Activated gamma-delta T cell treated with anti-CD3 and anti-CD28 coated beads, Interleukin-2, amount 50 U/mL, for 16 hours (primary cell): ENCODE measurements at regions not wholly inside any gene's neighbourhood (a gene's known extent, or its start where the extent isn't known, plus 50 kb on each side); places are given as distances from the start of the nearest gene placed in this dataset.
A peak's percentile ranks its signal among the peaks of the same experiment; 100 is the strongest.

Experiments
- DNase-seq: peaks from one replicate; pipeline ENCODE4 v3.0.0-alpha.2; 2020; ENCODE audit warnings: low read depth

DNA sequence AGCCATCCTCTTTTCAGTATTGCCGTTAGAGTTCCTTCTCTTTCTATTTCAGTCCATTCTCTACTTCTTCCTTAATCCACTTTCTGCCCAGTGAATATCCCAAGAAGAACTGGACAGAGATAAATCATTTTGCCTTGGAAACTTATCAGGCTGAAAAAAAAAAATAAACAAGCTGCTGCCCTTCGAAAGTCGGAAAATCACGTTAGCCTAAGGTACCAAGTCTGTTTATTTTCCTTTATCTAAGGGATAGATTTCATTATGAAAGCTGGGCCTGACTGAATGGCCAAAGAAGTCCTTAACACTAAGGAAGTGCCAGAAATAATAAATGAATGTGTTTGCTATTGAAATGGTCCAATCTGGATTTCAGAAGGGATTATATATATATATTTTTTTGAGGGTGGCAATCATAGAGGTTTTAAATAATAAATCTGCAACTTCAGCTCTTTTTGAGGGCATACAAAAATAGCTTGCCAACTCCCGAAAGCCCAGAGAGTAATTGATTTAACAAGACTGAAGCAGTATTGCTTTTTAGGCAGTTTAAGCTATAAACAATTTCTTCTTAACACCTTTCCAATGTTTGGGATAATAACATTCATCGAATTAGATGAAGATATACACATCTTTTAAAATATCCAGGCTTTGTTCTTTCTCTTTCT lies 127.0 kb upstream of the STMND1 start:
- DNase-seq: no peak

DNA sequence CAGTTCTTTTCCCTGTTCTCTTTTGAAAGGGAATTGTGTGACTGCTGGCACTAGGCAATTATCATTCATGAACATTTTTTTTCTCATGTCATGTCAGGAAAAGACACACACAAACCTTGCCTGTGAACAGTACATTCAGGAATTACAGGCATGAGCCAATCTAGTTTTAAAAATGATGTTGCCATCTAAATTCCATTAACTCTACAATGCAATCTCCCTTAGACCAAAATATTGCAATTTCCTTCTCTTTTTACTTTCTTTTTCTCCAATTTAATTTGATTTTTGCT lies 127.5 kb upstream of the STMND1 start:
- DNase-seq: no peak

DNA sequence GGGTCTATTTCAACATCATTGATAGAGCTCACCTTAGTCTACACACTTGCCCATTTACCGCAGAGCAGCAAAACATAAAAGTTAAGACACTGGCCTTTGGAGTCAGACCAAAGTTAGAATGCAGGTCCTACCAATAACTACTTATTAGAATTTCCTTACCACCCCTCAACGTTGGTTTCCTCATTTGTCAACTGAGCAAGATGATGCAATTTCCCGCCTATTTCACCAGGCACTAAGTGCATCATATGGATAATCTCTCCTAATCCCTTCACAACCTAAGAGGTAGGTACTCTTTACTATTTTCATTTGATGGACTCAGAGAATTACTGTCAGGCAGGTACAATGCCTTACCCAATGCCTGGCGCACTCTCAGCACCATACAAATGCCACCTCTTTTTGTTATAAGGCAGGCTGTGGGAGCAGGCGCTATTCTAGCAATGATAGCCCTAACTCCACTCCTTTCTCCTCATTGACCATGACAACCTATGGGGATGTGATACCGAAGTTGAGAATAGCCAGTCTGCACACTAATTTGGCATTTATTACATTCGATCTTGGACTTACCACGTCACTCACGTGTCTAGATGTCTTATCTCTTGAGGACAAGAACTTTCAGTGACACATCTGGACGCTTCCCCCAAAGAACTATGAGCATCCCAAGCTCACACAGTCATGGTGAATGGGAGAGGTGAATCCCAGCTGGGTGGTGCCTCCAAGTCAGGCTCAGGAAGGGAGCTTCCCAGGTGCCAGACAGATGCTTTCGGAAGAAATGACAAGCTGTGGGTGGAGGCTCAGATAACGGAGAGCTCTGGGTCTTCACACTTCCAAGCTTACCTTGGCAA lies 128.1 kb upstream of the STMND1 start:
- no peak for DNase-seq

DNA sequence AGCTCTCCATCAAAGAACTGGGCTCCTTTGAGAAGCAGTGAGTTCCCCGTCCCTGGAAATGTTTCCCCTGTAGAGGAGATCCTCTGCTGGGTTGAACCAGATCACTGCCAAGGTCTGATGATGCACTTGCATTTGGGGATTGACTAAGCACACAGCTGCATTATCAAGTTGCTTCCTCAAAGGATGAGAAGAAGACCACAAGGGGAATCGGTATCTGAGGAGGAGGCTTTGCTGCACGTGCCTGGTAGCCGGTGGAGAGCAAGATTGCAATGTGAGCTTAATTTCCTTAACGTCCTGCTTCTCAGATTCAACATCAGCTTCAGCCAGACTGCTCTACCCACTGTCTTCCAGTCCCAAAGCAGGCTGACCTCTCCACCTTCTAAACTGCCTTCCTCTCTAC lies 128.8 kb upstream of the STMND1 start:
- DNase-seq: no peak

DNA sequence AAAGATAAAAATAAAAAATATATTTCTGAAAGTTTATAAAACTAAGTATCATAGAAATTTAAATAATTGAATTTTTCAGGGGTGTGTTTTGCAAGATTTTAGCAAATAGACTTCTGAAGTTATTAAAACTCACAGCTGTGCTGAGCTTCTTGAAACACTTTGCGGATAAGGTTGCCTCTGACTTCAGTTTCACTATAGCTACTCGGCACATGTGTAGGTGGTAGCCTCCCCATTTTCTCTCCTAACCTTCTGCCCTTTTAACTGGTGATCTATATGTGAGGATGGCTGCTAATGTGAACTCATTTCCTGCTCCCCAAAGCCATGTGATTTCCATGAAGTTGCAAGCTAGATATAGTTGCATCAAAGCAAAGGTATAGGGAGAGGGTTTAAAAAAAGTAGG lies 129.3 kb upstream of the STMND1 start:
- DNase-seq: no peak

DNA sequence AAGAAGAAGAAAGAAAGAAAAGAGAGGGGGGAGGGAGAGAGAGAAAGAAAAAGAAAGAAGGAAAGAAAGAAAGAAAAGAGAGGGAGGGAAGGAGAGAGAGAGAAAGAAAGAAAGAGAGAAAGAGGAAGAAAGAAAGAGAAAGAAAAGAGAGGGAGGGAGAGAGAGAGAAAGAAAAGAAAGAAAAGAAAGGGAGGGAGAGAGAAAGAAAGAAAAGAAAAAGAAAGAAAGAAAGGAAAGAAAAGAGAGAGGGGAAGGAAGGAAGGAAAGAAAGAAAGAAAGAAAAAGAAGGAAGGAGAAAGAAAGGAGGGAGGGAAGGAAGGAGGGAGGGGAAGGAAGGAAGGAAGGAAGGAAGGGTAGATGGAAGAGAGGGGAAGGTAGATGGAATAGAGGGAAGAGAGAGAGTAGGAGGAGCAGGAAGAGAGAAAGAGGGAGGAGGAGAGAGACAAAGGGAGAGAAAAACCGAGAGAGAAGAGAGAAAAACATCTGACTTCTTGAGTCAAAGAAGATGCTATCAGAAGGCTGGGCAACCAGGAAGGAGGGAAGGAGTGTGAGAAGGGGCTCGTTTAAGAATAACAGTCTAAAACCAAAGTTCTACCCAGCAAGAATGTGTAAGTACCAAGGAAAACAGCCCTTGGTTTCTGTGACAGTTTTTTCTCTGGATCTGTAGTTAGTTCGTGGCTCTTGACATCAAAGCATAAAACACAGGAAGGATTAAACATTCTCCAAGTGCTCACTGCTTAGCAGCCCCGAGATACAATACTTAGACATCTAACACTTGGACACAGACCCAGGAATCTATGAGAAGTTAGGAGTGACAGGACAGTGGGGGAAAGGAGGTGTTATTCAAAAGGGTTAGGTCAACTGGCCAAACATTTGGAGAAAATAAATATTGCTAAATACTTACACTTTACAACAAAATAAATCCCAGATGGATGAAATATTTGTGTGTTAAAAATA lies 131.9 kb upstream of the STMND1 start:
- no peak for DNase-seq

DNA sequence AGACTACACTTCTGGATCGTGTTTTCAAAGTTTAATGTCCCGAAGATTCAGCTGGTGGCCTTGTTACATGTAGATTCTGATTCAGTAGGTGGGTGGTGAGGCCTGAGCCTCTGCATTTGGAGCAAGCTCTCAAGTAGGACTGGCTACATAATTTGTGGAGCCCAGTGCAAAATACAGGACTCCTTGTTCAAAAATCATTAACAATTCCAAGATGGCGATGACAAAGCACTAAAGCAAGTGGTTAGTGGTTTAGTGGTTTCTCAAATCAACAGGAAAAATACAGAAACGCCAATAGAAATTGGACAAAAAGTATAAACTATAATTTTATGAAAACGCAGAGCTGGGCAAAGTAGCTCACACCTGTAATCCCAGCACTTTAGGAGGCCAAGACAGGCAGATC lies 133.7 kb upstream of the STMND1 start:
- no peak for DNase-seq

DNA sequence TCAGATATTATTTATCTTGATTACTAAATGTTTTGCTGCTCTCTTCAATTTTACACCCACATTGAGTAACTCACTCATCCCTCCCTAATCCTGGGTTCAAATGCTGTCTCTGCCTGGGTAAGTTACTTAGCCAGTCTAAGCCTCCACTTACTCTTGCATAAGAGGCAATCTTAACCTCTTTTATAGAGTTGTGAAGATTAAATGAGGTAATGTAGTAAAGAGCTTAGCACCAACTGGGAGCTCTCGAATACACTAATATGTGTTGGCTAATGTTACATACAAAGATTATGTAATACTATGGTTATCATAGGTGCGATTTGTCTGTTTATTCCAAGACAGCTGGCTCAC lies 134.4 kb upstream of the STMND1 start:
- DNase-seq: no peak

DNA sequence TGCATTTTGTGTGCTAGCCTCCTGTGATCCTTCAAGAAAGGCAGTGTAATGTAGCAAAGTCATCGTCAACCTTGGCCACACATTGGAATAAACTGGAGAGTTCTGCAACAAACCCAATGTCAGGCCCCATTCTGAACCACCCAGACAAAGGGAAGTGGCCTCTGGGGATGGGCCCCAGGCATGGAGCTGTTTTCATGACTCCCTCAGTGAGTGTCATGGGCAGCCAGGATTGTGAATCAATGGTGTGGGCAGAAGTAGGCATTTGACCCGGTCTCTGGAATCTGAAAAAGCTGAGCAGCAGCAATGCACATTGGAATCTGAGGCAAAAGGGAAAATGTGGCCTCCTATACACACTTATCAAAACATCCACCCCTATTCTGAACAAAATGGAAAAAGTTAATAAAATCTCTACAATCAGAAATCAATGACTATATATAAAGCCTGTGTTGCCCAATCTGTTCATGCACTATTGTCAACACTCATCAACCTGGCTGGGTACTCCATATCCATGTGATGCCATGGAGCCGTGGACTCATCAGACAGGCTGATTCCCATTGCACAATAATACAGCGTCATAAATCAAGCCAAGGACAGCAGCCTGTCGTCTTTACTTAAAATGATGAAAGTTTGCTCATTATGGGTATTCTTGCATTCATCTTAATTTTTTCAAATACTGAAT lies 134.9 kb upstream of the STMND1 start:
- DNase-seq: no peak

DNA sequence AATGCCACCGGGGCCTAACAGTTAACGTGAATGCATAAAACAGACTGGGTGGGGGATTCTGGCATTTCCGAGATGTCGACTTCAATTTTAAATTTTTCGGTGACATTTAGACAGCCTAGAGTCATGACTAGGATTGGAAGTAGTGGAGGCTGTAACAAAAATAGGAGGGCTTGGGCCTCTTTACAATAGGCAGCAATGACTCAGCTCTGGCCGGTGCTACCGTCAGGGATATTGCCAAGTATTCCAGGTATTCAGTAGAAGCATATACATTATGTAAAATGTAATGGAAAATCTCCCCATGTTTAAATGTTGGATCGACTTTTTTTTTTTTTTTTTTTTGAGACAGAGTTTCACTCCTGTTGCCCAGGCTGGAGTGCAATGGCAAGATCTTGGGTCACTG lies 136.2 kb upstream of the STMND1 start:
- no peak for DNase-seq

DNA sequence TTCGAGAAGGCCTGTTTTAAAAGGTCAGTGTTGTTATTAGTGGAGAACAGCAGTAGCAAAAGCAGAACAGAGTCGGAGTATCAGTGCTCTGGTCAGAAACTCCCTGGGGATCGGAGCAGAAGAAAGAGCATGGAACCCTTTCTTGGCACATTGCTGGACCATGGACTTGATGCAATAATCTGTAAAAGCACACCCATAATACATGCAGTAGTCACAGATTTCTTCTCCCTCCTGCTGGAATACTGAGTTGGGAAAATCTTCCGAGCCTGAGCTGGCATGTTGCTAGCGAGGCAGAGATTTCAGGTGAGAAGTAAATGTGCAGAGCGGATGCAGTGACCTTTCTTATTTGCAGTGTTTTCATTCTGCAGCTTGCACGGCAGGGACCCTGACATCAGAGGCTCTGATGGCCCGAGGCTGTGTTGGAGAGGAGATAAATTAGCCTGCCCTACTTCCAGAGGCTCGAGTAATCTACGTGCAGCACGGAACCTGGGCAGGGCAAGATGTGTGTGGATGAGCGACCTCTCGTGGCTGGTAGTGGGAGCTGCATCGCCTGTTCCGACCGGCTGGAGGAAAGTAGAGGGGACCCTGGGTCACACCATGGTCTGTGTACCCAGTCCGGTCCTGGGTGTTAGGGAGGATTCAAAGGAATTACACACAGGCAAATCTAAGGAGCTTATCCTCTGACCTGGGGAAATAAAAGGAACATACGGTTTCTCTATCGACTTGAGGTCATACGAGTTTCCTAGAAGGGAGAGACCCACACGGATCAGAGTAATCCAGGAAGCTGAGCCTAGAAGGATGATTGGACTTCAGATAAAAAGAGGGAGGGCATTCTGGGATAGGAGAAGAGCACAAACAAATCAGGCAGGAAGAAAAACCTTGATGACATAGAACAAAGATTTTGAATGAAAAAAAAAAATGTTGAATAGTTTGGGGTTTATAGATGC lies 137.0 kb upstream of the STMND1 start:
- DNase-seq: peak; percentile 41

DNA sequence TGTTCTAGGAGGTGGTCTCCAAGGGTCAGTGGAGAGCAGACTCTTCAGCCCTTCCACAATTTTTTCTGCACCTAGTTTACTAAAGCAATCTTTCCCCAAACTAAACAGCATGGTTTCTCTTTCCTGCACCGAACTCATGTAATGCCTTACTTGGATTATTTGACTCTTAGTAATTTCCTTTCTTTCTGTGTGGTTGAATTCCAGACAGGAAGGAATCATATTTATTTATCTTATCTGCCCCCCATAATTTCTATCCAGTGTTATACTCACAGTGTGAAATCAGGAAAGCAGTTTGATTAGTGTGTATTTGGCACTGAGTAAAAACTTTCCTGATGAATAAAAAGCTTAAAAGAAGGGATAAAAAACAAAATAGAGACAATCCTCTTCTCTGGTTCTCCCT lies 140.3 kb upstream of the STMND1 start:
- DNase-seq: no peak

DNA sequence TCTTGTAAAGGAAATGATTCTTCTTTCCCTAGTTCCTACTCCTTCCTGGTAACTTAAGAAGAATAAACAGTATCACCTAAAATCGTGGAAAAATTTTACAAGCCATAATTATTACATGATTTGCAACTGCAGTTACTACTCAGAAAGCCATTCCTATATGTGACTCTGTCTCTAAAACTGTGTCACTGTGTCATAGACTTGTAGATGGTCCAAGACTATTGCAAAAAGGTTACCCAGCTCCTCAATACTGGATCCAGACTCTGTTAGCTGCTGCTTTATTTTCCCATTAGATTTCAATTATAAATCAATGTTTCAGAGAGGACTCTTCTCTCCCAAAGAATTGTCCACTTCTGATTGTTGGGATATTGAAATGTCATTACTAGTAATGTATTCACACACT lies 142.1 kb upstream of the STMND1 start:
- no peak for DNase-seq

DNA sequence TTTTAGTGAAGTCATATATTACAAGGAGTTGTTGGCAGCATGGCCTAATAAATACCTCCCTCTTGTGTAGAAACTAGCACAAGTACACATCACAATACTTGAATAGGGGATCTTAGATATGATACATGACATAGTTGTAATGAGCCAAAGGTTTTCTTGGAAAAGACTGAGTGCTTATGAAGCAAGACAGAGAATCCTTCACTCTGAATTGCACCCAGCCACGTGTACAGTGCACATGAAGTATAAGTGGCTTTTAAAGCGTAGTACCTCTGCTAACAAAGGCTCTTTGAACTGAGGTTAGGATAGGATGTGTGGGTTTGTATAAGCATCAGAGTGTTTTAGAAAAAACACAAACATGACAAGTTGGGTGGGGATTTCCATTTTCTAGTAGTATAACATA lies 145.5 kb upstream of the STMND1 start:
- DNase-seq: no peak

DNA sequence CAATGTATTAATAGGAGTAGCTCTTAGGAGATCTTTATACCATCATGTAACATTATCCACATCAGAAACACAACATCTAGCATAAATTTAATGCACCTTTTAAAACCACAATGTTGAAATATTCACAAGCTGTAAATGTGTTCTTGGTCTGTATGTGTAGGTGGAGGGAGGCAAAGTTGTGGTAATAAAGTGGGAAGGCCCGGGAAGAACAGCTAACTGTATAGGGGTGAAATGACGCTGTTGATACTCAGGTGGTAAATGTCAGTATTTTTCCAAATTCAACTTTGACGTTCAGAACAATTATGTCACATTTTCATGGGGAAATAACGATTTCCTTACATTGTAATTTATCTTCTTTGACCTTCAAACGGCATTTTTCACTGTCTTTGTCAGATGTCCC lies 146.0 kb upstream of the STMND1 start:
- no peak for DNase-seq

DNA sequence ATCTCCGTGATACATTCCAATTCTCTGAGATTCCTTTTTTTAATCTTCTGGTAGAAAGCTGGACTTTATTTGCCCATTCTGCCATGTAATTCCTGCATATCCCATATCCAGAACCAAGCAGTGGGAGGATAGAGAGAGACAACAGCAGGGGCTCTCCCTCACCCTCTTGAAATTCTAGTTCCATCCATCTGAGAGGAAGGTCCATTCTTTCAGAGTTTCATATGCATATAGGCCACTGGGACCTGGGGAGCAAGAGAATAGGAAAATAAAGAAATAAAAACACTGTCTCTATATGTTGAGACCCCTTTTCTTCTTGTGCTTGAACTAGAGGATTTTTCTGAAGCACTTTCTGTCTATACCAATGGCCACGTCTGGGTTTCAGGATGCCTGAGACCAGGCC lies 147.9 kb upstream of the STMND1 start:
- no peak for DNase-seq

DNA sequence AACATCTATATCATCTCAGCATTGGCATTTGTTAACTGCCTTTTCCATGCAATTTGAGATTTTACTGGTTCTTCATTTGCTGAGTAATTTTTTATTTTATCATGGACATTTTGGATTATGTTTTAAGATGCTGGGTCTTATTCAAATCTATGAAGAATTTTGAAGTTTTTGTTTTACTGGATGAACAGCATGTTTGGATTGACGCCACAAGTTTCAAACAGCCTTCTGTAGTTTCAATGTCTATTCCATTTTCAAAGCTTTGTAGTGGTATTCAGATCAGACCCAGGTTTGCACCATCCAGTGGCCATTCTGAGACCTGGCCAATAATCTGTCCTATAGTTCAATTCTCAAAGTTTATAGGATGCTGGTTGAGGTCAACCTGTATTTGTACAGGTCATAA lies 148.4 kb upstream of the STMND1 start:
- no peak for DNase-seq

DNA sequence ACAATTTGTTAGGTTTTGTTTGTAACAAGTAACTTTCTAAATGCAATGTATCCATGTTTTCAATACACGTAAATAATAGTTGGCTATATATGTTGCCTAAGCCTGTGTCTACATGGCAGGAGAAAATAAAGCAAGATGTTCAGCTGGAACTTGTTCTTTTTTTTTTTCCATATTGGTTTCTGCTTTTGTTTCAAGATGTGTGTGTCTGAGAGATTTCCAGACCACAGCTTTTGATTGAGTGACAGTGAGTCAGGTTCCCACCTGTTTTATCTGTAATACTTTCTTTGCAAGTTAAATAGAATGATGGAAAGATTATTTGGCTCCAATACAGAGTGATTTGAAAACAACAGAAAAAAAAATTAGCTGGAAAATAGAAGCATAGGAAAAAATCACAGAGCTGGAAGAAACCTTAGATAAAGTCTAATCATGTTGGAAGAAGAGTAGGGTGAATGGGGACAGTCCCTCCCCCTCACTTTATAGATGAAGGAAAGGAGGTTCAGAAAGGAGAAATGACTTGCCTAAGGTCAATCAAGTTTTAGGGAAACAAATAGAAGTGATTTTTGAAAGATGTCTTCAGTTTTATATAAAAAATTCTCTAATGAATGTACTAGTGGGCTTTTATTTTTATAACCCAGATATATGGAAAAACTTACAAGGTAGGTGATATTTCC lies 150.9 kb upstream of the STMND1 start:
- no peak for DNase-seq

DNA sequence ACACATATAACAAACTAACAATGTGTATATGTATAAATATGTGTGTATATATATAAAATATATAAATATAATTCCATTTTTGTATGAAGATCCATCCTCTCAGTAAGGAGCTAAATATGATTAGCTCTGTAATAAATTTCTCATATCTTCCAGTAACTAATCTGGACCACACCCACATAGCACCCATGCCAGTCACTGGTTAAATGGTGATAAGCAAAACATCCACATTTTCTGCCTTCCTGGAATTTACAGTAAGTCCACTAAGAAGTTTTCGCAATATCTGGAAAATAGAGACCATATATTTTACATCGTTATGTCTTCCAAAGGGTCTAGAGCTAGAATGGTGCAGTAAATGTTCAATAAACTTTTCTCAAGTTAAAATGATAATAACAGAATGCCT lies 151.5 kb upstream of the STMND1 start:
- DNase-seq: no peak

DNA sequence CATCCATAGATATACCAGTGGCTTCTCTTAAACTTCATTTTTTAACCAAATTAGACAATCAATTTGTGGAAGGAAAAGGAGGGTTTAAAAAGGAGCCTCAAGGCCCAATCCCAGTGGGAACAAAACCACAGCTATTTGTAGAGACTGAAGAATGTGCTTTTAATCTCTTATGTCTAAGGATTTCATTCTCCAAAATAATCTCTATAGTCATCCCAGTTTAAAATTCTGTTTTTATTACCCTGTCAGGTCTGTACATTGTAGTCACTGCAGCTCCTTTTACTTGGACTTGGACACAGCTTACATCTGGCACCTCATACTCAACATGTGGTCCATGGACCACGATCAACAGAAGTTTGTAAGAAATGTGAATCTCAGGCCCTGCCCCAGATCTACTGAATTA lies 152.1 kb upstream of the STMND1 start:
- DNase-seq: no peak

DNA sequence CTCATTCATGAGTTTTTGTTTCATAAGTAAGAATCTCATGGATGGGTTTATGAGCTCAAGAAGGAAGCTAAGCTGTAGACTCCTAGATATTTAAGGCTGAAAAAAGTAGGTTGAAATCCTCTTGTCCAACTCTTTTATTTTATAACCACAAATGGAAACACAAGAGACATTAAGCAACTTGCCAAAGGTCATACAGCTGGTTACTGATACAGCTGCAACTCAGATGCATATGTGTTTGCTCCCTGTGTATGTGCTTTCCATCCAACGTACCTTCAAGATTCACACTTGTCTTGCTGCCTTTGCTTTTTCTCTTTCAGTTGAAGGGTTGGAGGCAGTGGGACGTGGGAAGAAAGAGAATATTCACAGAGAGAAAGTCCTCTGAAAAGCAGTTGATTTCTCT lies 153.5 kb upstream of the STMND1 start:
- DNase-seq: no peak
